Left colon (tissue), 2 donors: ENCODE measurements at regions not wholly inside any gene's neighbourhood (a gene's known extent, or its start where the extent isn't known, plus 50 kb on each side); places are given as distances from the start of the nearest gene placed in this dataset.

ENCODE experiments used
- ATAC-seq: fragments of 200-7000 bp; cut with Tn5 transposase; one replicate; pipeline ENCODE4 v1.9.1; 2020; ENCODE audit warnings: mild to moderate bottlenecking, moderate library complexity
- DNase-seq, 2 donors: peaks; one replicate each; pipeline ENCODE4 v3.0.0-alpha.2; 2020
- intact Hi-C, 2 donors: fragments of 100-400 bp; cut with DNase I in 1 of 2; cut with micrococcal nuclease in 1 of 2; formaldehyde crosslinking; loops; one replicate each; pipeline versions ENCODE4 v1.11.2 to v1.14.0; 2022; cut with DNase I, micrococcal nuclease
- donor health status: DM: no; HTN: no; CAD: no.
- donor health status: DM: yes; HTN: yes; CAD: no.

- DNase-seq (no peak), ATAC-seq (no peak)
- intact Hi-C loops, result no loop called here
Observed at GRCh38 chr16:50862818-50863643, 121.1 kb downstream of the CYLD start.

GRCh38 chr16:50861970-50862411, 120.1 kb downstream of the CYLD start:
- ATAC-seq (no peak), DNase-seq (no peak)
- intact Hi-C loops, result no loop called here

- ATAC-seq (no peak), DNase-seq (no peak)
- intact Hi-C loops, result no loop called here
Observed at GRCh38 chr16:50861451-50861850, 119.6 kb downstream of the CYLD start.

DNA sequence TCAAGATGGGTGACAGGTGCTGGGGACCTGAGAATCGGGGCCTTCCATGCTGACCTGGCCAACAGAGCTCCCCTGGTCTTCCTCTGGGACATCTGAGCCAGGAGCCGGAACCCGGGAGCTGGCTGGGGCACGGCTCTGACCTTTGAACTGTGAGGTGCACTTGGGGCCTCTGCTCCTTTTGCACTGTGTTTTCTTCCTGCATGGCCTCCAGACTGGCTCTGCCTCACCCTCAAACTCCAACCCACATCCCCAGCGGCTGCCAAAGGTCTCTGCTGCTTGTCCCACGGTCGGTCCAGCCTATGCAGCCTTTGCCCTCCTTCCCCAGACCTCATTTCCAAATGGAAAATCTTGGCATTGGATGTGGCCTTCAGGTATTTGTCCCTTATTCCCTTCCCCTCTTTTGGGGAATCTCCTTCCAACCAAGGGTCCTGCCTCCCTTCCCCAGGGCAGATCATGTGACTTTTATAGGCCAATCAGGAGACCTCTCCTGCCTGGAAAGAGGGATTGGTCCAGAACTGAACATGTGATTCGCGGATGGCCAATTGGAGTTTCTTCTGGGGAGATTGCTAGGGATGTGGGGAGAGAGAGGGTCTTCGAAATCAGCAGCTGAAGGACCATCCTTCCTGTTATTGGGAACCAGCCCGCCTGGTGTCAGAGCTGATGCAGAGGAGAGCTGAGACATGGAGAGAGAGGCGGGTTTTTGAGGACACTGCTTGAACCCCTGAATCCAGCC, 117.9 kb downstream of the CYLD start:
- peak; percentile 87 for ATAC-seq
- peak in 1 of 2 donors; percentile 11 for DNase-seq
- intact Hi-C loops, result no loop called here

GRCh38 chr16:50858877-50859627, 117.2 kb downstream of the CYLD start:
- DNase-seq, result no peak
- intact Hi-C loops, result no loop called here
- no peak for ATAC-seq

DNA sequence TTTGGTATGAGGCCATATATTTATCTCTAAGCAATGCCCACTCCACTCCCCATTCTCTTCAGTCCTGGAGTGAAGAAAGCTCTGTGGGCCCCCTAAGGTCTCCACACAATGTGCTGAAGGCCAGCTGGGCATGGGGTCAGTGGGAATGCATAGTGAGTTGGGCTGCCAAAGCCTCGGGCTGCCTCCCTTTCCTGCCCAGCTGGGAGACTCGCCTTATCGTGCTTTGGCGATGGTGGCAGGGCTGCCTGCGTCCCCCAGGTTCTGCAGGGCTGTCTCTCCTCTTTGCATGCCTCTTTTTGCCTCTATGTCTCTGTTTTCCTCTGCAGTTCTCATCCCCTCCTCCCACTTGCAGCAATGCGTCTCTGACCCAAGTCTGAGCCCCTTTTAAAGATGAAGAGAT, 116.5 kb downstream of the CYLD start:
- DNase-seq (no peak), ATAC-seq (no peak)
- intact Hi-C loops, result no loop called here

DNA sequence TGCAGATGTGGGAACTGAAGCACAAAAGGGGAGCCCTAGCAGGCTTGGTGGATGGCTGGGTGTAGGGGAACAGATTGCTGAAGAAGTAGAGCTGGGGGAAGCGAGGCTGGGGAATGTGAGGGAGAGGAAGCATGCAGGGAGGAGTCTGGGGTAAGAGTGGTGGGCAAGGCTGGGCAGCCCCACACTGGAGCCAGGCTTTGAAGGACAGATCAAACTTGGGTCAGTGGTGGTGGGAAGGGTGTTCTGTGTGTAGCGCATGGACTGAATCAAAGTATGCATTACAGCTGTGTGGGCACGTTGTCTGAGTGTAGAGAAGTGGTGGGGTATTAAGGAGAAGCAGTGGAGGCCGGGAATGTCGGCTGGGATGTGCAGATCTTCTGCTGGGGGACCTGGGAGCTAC, 116.0 kb downstream of the CYLD start:
- ATAC-seq, result no peak
- intact Hi-C loops, result no loop called here
- DNase-seq, result no peak

GRCh38 chr16:50856991-50857390, 115.1 kb downstream of the CYLD start:
- intact Hi-C loops, result no loop called here
- ATAC-seq (no peak), DNase-seq (no peak)

DNA sequence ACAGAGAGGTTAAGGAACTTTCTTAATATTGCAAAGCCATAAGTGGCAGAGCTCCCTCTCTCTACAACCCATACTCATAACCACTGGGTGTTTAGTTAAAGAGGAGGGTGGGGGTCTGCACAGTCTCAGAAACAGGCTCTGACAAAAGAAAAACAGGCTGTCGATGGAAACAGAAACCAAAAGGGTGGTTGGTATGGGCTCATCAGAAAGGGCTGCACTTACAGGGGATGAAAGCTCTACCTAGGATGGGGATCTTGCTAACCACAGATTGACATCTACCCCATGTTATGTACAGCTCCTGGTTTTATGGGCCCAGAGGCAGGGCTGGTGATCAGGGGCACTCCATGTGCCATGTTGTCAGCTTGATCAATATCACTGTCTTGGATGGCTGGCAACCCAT, 111.4 kb downstream of the CYLD start:
- intact Hi-C loops, result no loop called here
- DNase-seq (no peak), ATAC-seq (no peak)
